GM11168 (cell line): ENCODE measurements at regions not wholly inside any gene's neighbourhood (a gene's known extent, or its start where the extent isn't known, plus 50 kb on each side); places are given as distances from the start of the nearest gene placed in this dataset.

ENCODE experiments used
- in situ Hi-C: fragments of 300-500 bp; cut with MboI; formaldehyde crosslinking; loops from one replicate; pipeline ENCODE4 v1.12.0; 2022; ENCODE audit warnings: low sequenced_read_pairs; ENCODE audit not compliant: unreplicated experiment

GRCh38 chr4:11009281-11009680 lies 324.7 kb upstream of the CLNK start:
- in situ Hi-C loops, result no loop called here

- in situ Hi-C loops, result no loop called here
Measured at GRCh38 chr4:11005300-11005699, 320.7 kb upstream of the CLNK start.

GRCh38 chr4:11004818-11005217 lies 320.2 kb upstream of the CLNK start:
- in situ Hi-C loops, result no loop called here

GRCh38 chr4:11002961-11003360 lies 318.4 kb upstream of the CLNK start:
- in situ Hi-C loops, result no loop called here

- in situ Hi-C loops, result no loop called here
Measured at GRCh38 chr4:10998846-10999245, 314.3 kb upstream of the CLNK start.

GRCh38 chr4:10984815-10985214 lies 300.2 kb upstream of the CLNK start:
- in situ Hi-C loops, result no loop called here

GRCh38 chr4:10983885-10984640 lies 299.5 kb upstream of the CLNK start:
- in situ Hi-C loops, result no loop called here

- in situ Hi-C loops, result no loop called here
Measured at GRCh38 chr4:10983268-10983667, 298.7 kb upstream of the CLNK start.

GRCh38 chr4:10982305-10982704 lies 297.7 kb upstream of the CLNK start:
- in situ Hi-C loops, result no loop called here

GRCh38 chr4:10981576-10981975 lies 297.0 kb upstream of the CLNK start:
- in situ Hi-C loops, result no loop called here

- in situ Hi-C loops, result no loop called here
Measured at GRCh38 chr4:10981096-10981495, 296.5 kb upstream of the CLNK start.

GRCh38 chr4:10979032-10979431 lies 294.5 kb upstream of the CLNK start:
- in situ Hi-C loops, result no loop called here

- in situ Hi-C loops, result no loop called here
Measured at GRCh38 chr4:10977534-10977933, 293.0 kb upstream of the CLNK start.

- in situ Hi-C loops, result no loop called here
Measured at GRCh38 chr4:10974371-10974770, 289.8 kb upstream of the CLNK start.

GRCh38 chr4:10973686-10974085 lies 289.1 kb upstream of the CLNK start:
- in situ Hi-C loops, result no loop called here

GRCh38 chr4:10971800-10972401 lies 287.3 kb upstream of the CLNK start:
- in situ Hi-C loops, result no loop called here

GRCh38 chr4:10965196-10965595 lies 280.6 kb upstream of the CLNK start:
- in situ Hi-C loops, result no loop called here

GRCh38 chr4:10963958-10964703 lies 279.6 kb upstream of the CLNK start:
- in situ Hi-C loops, result no loop called here

GRCh38 chr4:10963241-10963640 lies 278.7 kb upstream of the CLNK start:
- in situ Hi-C loops, result no loop called here

GRCh38 chr4:10962246-10962645 lies 277.7 kb upstream of the CLNK start:
- in situ Hi-C loops, result no loop called here

GRCh38 chr4:10960389-10960788 lies 275.8 kb upstream of the CLNK start:
- in situ Hi-C loops, result no loop called here
